GM21515 (cell line): ENCODE measurements at regions not wholly inside any gene's neighbourhood (a gene's known extent, or its start where the extent isn't known, plus 50 kb on each side); places are given as distances from the start of the nearest gene placed in this dataset.

ENCODE experiments used
- ATAC-seq: cut with Tn5 transposase; IDR thresholded peaks from one replicate; pipeline ENCODE4 v1.9.1; 2021; ENCODE audit not compliant: unreplicated experiment

DNA sequence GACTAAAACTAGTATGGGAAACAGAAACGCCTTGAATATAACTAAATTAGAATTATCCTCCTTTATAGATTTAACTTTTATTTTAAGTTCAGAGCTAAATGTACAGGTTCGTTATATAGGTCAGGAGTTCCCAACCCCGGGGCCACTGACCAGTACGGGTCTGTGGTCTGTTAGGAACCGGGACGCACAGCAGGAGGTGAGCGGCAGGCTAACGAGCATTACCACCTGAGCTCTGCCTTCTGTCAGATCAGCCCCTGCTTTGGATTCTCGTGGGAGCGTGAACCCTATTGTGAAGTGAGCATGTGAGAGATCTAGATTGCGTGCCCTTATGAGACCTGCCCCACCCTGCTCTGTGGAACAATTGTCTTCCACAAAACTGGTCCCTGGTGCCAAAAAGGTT is 51.0 kb downstream of the FAT4 start:
- no peak for ATAC-seq

DNA sequence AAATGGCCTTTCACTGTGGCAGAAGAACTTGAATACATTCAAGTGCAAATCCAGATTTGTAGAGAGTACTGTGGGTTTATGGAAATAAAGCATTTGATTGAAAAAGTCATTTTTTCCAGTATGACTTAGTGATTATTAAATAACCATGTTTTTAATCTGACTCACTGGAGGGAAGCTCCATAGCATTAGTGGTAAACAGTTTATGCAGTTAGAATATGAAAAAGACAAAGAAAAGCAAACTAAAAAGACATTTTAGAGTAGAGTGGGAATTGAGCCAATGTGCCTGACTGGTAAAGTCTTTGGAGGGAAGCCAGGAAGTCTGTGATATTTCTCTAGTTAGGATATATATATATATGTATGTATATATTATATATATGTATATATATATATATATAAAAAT is 53.4 kb downstream of the FAT4 start:
- ATAC-seq: no peak

DNA sequence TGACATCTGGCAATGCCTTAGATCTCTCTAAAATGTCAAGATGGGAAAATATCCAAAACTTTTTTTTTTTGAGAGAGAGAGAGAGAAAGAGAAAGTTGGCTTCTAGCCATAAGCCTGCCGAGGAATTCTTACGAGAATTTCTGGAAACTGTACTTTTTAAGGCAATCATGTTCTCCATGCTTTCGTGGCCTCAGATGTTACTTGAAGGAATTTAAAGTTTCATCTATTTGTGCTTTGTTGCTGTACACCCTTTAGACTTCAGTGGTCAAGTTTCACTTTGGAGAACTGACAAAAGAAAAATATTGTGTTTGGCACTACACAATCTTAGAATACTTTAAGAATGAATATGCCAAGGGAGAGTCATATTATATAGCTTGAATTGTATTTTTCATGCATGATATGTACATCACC is 53.9 kb downstream of the FAT4 start:
- no peak for ATAC-seq

DNA sequence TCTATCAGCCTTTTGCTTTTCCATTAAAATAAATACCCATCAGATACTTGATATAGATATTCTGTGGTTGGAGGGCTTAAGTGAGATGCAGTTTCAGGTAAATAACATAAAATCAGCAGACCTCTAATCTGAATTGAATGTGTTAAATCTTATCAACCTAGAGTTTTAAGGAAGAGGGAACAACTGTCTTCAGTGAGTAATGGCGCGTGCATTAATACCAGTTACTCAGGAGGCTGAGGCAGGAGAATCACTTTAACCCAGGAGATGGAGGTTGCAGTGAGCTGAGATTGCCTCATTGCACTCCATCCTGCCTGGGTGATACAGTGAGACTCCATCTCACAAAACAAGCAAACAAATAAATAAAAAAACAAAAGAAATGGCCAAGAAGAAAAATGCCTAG is 54.3 kb downstream of the FAT4 start:
- ATAC-seq: no peak

DNA sequence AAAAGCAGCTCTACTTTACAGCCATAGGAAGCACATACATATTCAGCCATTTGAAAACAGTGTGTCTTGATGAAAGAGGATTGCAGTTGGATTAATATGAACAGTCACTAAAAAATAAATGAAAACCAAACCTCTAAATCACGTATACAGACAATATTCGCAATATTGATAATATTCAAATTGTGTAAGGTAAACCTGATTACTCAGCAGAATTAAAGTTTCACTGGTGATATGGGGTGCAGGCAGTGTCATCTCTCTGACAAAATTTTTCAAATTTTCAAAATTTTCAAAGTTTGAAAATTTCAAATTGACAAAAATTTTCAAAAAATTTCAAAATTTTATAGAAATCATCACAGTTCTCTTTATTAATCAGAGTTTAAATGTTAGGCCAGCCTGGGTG is 55.7 kb downstream of the FAT4 start:
- ATAC-seq: no peak

DNA sequence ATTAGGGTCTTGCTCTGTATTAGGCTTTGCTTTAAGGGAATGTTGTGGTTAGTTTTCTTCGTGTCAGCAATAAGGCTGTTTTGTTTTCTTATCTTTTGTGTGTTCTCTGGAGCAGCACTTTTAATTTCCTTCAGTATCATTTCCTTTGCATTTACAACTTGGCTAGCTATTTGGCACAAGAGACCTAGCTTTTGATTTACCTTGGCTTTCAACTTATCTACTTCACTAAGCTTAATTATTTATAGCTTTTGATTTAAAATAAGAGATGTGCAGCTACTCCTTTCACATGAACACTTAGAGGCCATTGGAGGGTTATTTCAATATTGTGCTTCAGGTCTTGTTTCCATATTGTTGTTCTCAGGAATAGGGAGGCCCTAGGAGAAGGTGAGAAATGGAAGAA is 68.2 kb downstream of the FAT4 start:
- ATAC-seq: no peak

DNA sequence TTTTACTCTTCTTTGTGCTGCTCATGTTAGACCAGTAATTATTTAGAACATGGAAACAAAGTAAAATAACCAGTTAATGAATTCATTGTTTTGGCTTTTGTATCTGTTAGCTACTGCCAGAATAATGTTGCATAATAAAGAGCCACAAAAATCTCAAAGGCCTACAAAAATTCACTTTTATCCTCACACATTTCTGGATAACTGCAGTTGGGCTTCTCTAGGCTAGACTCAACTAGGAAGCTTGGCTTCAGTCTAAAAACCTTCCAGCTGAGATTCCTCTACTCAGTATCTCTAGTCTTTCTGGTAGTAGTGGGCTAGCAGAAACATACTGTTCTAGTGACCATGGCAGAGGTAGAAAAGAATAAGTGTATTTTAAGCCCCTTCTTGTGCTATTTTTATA is 73.0 kb downstream of the FAT4 start:
- ATAC-seq: no peak

DNA sequence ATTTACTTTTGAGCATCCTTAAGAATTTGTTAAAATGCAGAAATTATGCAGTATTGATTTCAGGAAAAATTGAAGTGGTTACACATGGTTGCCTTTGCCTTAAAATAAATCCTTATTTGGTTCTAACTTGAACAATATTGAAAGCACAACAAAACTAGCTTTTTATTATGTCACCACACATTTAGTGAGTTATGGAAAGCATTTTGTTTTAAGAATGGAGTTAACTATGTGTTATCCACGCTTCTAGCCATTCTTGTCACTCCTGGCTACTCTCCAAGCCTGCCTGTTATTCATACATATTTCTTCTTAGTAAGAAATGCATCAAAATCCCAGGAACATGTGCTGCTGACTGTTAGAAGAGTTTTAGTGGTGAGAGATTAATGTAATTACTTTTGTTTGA is 73.9 kb downstream of the FAT4 start:
- ATAC-seq: no peak

DNA sequence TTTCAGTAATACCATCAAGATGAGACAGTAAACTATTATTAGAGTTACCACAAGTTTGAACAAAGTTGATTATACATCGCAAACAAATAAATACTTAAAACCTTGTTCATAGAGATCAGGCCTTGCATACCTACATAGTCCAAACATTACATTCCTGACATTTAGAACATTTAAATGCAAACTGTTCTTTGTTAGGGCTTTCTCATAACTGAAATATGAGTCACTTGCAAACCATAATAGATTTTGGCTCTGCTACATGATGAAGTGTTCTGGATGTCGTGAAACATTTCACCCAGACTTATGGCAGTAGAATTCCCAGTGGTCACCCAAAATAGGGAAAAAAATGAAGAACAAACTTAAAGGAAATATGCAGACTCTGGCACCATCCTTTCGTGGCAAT is 75.0 kb downstream of the FAT4 start:
- ATAC-seq: no peak

DNA sequence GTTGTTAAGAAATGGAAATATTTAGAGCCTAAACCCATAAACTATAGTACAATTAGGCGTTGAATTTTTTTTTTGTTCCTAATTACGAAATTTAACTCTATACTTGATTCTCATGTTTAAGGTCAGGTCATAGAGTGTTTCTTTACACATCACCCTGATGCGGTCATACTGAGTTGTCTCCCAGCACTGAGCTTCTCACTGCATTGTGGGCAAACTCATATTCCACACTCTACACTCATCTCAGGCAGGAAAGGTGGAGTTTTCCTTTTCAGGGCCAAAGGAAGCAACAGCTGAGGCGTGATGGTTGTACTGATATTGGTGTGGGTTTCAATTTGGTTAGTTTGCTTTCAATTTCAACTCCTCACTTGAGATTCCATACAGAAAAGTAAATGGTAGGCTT is 75.4 kb downstream of the FAT4 start:
- ATAC-seq: no peak

DNA sequence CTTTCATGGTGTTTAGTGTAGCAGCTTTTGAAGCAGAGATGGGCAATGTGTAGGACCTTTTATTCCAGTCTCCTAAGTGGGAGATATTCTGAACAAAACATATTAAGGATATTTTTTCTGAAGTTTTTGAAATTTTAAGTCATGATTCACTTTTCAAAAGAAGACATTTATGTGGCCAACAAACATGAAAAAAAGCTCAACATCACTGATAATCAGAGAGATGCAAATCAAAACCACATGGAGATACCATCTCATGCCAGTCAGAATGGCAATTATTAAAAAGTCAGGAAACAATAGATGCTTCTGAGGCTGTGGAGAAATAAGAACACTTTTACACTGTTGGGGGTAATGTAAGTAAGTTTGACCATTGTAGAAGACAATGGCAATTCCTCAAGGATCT is 76.0 kb downstream of the FAT4 start:
- no peak for ATAC-seq

DNA sequence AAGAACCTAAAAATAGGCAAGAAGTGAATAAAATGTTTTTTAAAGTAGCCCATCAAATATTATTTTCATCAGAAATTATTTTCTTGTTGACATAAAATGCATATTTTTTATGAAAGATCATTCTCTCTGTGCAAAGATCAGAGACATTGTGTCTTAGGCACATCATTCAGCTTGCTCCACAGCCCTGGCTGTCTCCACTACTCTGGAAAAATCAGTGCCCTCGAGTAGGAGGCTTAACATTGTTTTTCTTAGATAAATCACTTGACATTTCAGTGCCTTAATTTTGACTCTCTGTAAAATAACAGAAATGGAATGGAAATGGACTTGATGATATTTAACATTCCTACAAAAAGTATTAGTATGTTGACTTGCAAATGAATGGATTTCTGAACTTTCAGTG is 77.9 kb downstream of the FAT4 start:
- no peak for ATAC-seq

DNA sequence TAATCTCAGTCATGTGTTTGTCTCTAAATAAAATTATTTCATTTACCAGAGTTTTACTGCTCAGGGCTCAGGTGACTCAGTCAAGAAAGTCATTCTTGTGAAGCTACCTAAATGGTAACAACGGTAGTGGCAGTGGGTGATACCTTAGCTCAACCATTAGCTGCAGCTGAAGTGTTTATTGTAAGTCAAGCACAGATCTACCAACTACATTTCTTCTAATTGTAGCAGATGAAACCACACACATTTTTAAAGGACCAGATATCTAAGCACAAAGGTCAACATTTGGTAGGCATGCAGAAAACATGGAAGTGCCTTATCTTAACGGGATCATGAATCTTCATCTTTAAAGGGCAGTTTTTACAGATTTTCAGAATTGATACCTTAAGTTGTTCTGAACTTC is 79.1 kb downstream of the FAT4 start:
- ATAC-seq: no peak

DNA sequence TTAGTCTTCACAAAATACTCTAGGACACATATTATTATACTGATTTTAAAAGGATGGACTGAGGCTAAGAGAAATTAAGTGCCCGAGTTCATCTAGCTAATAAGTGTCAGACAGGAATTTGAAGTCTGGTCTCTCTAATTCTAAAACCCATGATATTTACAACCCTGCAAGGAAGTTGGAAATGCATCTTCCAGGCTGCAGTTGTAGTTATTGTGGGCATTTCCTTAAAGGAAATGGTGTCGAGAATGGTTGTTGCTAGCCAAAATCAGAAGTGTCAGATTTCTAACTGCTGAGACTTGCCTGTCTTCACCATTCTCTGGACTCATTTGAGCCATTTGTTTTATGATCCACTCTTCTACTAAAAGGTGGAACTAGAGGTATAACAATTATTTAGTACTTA is 82.5 kb downstream of the FAT4 start:
- ATAC-seq: no peak

DNA sequence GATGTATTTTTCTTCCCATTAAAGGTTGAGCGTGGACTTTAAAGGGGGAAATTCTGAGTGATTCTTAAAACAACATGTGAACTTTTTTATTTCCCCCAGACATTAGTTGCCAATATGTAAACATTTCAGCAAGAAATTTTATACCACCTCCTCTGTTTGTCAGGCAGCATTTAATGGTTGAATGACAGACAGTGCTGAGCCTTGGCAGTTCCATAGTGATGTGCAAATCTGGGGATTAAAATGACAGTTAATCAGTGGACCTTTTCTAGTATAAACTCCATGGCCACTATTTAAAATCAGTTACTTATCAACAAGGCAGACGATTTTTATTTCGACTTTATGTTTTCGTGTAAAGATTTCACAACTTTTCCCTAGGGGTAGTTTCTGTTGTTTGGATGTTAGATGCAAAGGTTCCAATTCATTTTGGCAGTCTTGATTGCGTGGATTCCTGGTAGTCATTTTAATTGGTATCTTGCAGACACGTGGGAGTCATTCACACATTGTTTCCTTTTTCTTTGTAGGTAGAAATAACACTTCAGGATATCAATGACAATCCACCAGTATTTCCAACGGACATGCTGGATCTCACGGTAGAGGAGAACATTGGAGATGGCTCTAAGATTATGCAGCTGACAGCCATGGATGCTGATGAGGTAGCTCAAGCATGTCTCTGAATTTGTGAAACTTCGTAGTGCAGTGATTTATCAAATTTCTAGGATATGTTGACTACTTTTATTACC is 83.7 kb downstream of the FAT4 start:
- ATAC-seq: no peak

DNA sequence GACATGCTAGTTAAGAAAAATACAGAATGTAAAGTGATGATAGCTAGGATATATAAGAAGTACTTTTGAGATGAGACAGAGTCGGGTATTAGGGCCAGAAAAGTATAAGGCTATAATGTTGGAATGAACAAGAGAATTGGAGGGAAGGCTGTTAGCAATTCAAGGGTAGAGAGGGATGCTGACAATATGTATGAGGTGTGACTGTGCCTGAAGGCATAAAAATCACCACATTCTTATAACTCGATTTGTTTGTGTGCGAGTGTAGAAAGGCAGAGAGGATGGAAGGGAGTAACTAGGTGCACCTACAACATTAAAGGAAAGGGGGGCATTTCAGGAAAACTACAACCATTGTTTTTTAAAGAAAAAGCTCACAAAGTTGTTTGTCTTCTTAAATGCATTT is 86.0 kb downstream of the FAT4 start:
- ATAC-seq: no peak

DNA sequence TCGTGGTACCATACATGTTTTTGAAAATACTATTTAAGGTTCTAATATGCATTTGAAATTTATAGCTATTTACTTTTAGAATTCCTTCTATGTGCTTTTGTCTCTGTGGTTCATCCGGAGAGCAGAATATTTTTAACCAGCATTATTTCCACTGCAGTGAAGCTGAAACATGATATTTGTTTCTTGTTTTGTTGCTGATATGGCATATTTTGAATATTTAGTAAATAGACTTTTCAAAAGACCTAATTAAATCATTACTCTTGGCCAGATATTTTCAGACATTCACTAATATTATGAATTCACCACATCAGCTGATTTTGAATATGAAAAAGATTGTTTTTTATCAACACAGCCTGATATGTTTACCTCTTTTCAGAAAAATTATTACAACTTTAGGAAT is 87.0 kb downstream of the FAT4 start:
- no peak for ATAC-seq

DNA sequence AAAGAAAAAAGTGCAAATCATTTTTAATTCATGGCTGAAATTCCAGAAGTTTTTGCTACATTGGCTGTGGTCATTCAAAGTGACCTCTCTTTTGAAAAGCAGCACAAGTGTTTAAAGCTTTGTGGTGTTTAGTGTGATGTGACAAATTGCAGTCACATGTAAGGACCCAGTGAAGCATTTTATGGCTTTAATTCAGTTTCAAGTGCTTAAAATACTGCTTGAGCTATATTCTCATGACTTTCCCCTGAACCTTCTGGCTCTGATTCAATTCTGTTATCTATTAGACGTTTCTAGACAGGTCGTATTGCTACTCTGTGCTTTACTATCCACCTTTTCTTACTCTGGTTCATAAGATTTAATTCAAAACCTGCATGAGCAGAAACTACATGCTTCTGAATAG is 105.8 kb downstream of the FAT4 start:
- ATAC-seq: no peak

DNA sequence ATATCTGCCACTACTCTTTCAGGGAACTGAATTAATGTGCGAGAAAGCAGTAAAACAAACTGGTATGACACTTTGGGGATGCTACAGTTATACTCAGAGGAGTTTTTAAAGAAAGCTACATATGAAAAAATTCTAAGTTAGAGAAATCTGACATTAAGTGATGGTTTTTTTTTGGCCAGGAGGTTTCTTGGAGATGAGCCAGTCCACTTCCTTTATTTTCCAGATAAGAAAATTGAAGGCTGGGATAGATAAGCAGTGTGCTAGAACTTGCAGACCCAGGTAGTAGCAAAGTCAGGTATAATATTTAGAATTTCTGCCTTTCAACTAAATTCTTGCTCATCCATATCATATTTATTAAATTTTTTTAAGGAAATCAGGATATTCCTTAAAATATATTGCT is 106.8 kb downstream of the FAT4 start:
- ATAC-seq: no peak

DNA sequence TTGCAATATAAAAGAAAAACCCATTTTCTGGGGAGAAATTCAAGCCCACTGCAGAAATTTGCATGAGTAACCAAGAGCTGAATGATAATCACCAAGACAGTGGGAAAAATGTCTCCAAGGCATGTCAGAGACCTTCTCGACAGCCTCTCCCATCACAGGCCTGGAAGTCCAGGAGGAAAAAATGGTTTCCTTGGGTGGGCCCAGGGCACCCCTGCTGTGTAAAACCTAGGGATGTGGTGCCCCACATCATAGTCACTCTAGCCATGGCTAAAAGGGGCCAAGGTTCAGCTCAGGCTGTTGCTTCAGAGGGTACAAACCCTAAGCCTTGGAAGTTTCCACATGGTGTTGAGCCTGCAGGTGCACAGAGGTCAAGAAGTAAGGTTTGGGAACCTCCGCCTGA is 108.4 kb downstream of the FAT4 start:
- no peak for ATAC-seq

DNA sequence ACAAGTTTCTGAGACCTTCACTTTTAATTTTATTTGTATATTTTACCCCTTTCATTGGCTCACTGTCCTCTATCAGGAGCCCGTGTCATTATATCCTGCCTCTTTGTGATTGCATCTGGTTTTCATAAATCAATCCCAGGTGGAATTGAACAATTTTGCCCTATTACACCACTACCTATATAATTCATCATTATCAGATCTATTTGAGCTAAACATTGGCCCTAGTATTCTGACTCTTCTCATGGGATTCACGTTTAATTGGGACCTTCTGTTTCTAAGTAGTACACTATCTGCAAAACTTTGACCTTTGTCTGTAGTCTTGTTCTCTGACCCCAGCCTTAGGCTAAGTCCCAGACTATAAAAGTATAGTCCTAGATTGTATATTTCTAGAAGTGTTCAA is 114.1 kb downstream of the FAT4 start:
- no peak for ATAC-seq

DNA sequence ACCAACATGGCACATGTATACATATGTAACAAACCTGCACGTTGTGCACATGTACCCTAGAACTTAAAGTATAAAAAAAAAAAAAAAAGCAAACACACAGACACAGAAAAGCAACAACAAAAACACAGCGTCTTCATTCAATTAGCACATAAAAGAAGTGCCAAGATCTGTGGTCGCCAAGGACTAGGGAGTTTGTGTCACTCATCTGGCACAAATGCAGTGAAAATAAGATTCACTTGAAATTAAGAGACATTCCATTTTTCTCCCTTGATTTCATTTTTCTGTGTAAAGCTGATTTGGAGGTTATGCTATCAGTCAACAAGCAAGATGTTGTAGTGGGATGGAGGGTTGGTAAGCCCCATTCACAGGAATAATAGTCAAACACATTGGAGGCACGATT is 115.3 kb downstream of the FAT4 start:
- ATAC-seq: no peak

DNA sequence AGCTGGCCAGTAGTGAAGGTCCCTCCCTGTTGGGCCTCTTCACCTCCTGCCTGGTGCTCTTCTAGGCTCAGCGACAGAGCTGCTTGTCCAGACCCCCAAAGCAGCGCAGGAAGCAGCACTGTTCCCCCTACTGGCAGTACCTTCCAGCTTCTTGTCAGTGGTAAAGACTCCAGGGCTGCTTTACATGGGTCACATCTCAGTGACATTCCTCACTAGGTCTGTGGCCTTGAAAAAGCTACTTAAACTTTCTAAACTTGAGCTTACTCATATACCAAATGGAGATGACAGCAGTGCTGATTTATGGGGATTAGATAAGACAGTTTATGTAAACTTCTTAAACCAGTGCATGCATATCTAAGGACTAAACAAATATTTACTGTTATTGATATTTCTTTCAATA is 117.3 kb downstream of the FAT4 start:
- no peak for ATAC-seq

DNA sequence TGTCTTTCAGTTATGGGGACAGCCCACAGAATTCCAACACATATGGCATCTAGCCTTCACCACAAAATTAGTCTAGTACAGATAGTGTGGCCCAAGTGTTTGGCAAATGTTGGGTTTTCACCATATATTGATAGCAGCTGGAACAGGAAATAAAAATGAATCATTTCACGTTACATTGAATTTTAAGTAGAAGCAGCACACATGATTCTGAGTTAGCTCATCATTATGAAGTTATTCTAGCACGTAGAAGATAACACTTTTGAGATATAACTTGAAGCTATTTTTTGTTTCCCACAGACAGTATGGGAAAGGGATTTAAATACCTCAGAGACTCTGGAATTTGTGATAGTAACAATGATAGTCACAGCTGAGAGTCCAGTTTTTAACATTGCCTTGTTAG is 118.7 kb downstream of the FAT4 start:
- ATAC-seq: no peak
